Fibroblast of lung (primary cell): ENCODE measurements at regions not wholly inside any gene's neighbourhood (a gene's known extent, or its start where the extent isn't known, plus 50 kb on each side); places are given as distances from the start of the nearest gene placed in this dataset.

Source experiments
- DNase-seq, 2 donors: peaks; one replicate each; pipeline versions ENCODE4 v3.0.0 to v3.0.0-alpha.2; 2010; ENCODE audit warnings: low read depth in 2 of 2
- H2AFZ ChIP-seq: 2 replicates; pipeline ENCODE4 v1.5.1; 2012; ENCODE audit warnings: low read length, control low read depth, inconsistent platforms
- H3K27ac ChIP-seq: 2 replicates; pipeline ENCODE4 v1.5.1; 2011; ENCODE audit warnings: low read length, control low read depth; ENCODE audit not compliant: insufficient read depth
- H3K27me3 ChIP-seq: 2 replicates; pipeline ENCODE4 v1.5.1; 2011; ENCODE audit warnings: mild to moderate bottlenecking, low read length; ENCODE audit not compliant: control insufficient read depth, insufficient read depth
- H3K36me3 ChIP-seq: 2 replicates; pipeline ENCODE4 v1.5.1; 2011; ENCODE audit warnings: low read length; ENCODE audit not compliant: control insufficient read depth, insufficient read depth
- H3K4me1 ChIP-seq: 2 replicates; pipeline ENCODE4 v1.5.1; 2011; ENCODE audit warnings: low read length; ENCODE audit not compliant: control insufficient read depth, insufficient read depth; ENCODE audit errors: extremely low read depth
- H3K4me2 ChIP-seq: 2 replicates; pipeline ENCODE4 v1.5.1; 2011; ENCODE audit warnings: low read length, control low read depth; ENCODE audit not compliant: insufficient read depth; ENCODE audit errors: extremely low read depth
- H3K4me3 ChIP-seq, 4 experiments: fragments of 200-600 bp in 1 of 4; sonication (generic) in 1 of 4; replicated peaks in 1 of 4; 2 replicates each; pipeline ENCODE4 v1.5.1; 2011 to 2016; ENCODE audit warnings: low read length in 4 of 4, low read depth in 3 of 4, mild to moderate bottlenecking in 3 of 4, control low read depth in 2 of 4, inconsistent platforms in 1 of 4, mixed read lengths in 1 of 4; ENCODE audit not compliant: insufficient read depth in 1 of 4; ENCODE audit errors: control extremely low read depth in 1 of 4
- H3K79me2 ChIP-seq: 2 replicates; pipeline ENCODE4 v1.5.1; 2012; ENCODE audit warnings: mild to moderate bottlenecking, low read length, inconsistent platforms; ENCODE audit not compliant: control insufficient read depth, insufficient read depth
- H3K9ac ChIP-seq: 2 replicates; pipeline ENCODE4 v1.5.1; 2011; ENCODE audit warnings: mild to moderate bottlenecking, low read length, control low read depth; ENCODE audit not compliant: insufficient read depth
- H3K9me3 ChIP-seq: 2 replicates; pipeline ENCODE4 v1.5.1; 2012; ENCODE audit warnings: low read depth, low read length; ENCODE audit not compliant: control insufficient read depth, insufficient read depth
- H4K20me1 ChIP-seq: 2 replicates; pipeline ENCODE4 v1.5.1; 2011; ENCODE audit warnings: low read length; ENCODE audit not compliant: control insufficient read depth, insufficient read depth; ENCODE audit errors: extremely low read depth
- EZH2 ChIP-seq: IDR thresholded peaks from 2 replicates; pipeline ENCODE4 v1.5.1; 2012; ENCODE audit warnings: low read length, control low read depth, mild to moderate bottlenecking; ENCODE audit errors: missing control alignments
- TF ChIP-seq, protein P1 (sequence below), 2 donors: IDR thresholded peaks in 1 of 2; conservative IDR thresholded peaks in 1 of 2; 1 replicate in 1 of 2; 2 replicates in 1 of 2; pipeline ENCODE4 v1.5.1; 2011 to 2012; ENCODE audit warnings: low read length in 2 of 2, control low read depth in 1 of 2, inconsistent platforms in 1 of 2, low read depth in 1 of 2, mild to moderate bottlenecking in 1 of 2

DNA sequence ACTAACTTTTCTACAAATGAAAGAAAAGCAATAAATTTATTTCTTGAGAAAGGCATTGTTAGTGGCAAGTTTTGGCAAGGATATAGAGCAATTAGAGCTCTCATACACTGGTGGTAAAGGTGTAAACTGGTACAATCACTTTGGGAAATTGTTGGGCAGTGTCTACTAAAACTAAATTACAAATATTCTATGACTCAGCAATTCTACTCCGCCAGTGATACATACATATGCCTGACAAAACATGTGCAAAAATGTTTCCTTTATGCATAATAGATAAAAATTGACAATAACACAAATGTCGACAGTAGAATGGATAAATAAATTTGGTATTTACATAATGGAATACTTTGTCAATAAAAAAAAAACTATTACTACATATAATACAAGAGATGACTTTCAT lies 96.3 kb upstream of the SATB2 start:
- no peaks in the 10 kb centered on the region for H3K4me1 ChIP-seq
- H3K27me3 ChIP-seq: no peaks in the 10 kb centered on the region
- no peaks in the 10 kb centered on the region for H3K9me3 ChIP-seq
- H3K36me3 ChIP-seq: no peaks in the 10 kb centered on the region
- H3K27ac ChIP-seq: no peak overlapping the region
- no peak overlapping the region for H3K9ac ChIP-seq
- no peak overlapping the region for H3K4me3 ChIP-seq
- TF ChIP-seq, protein P1, sequence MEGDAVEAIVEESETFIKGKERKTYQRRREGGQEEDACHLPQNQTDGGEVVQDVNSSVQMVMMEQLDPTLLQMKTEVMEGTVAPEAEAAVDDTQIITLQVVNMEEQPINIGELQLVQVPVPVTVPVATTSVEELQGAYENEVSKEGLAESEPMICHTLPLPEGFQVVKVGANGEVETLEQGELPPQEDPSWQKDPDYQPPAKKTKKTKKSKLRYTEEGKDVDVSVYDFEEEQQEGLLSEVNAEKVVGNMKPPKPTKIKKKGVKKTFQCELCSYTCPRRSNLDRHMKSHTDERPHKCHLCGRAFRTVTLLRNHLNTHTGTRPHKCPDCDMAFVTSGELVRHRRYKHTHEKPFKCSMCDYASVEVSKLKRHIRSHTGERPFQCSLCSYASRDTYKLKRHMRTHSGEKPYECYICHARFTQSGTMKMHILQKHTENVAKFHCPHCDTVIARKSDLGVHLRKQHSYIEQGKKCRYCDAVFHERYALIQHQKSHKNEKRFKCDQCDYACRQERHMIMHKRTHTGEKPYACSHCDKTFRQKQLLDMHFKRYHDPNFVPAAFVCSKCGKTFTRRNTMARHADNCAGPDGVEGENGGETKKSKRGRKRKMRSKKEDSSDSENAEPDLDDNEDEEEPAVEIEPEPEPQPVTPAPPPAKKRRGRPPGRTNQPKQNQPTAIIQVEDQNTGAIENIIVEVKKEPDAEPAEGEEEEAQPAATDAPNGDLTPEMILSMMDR (conservative IDR thresholded peaks at IDR 0.05 in 1 of 2, IDR thresholded peaks at IDR 0.05 in 1 of 2; ENCODE audit: low read depth in 1 of 2, low read length in 2 of 2): no peak
- no peak for TF ChIP-seq EZH2
- no peaks in the 10 kb centered on the region for H4K20me1 ChIP-seq
- H3K79me2 ChIP-seq: no peaks in the 10 kb centered on the region
- DNase-seq: no peak
- H3K4me2 ChIP-seq: no peak overlapping the region
- no peak overlapping the region for H2AFZ ChIP-seq

DNA sequence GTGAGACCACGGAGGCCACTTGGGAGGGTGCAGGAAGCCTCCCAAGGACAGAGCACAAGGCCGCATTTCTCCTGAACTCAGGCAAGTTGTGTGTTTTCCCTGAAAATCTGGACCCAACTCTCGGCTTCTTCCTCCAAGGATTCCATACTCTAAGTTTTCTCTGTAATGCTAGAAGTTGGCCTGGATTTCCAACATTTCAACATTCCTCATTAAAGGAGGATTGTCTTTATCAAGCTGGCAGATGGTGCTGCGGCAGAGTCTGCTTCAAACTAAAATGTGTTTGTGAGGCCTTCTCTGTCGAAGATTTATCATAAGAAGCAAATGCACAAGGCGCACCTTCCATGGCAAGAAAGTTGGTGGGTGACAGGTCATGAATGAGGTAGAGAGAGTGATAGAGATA lies 94.4 kb upstream of the SATB2 start:
- no peak overlapping the region for H3K9ac ChIP-seq
- no peaks in the 10 kb centered on the region for H3K36me3 ChIP-seq
- no peak overlapping the region for H3K4me2 ChIP-seq
- TF ChIP-seq EZH2: no peak
- TF ChIP-seq, protein P1 (conservative IDR thresholded peaks at IDR 0.05 in 1 of 2, IDR thresholded peaks at IDR 0.05 in 1 of 2; ENCODE audit: low read depth in 1 of 2, low read length in 2 of 2): no peak
- no peaks in the 10 kb centered on the region for H3K79me2 ChIP-seq
- no peaks in the 10 kb centered on the region for H3K9me3 ChIP-seq
- no peak overlapping the region for H3K4me3 ChIP-seq
- no peaks in the 10 kb centered on the region for H3K4me1 ChIP-seq
- no peak overlapping the region for H2AFZ ChIP-seq
- H3K27me3 ChIP-seq: no peaks in the 10 kb centered on the region
- H3K27ac ChIP-seq: no peak overlapping the region
- no peak for DNase-seq
- no peaks in the 10 kb centered on the region for H4K20me1 ChIP-seq

DNA sequence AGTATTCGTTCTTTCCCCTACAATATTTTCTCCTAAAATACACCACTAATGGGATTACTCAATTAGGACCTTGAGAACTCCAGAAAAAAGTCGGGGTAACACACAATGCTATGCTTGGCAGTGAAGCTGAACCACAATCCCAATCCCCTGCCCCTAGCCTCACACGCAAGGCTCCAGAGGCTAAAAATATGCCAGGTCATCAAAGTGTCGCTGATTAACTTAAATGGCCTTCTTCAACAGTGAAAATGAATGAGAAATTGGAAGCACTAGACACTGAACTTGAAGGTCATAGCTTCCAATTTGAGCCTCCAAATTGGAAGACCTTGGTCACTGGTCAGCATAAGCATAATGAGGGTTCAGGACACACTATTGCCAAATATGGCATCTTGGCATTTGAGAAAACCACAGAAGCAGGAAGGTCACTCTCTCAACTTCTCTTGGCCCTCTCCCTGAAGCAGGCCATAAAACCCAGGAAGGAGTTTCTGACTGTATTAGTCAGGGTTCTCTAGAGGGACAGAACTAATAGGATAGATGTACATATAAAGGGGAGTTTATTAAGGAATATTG lies 86.0 kb upstream of the SATB2 start:
- Histone ChIP-seq H3K36me3 (no peaks in the 10 kb centered on the region), H3K27ac (no peak overlapping the region), H3K9me3 (no peaks in the 10 kb centered on the region), H3K9ac (no peak overlapping the region), H3K4me3 (no peak overlapping the region), H3K4me1 (no peaks in the 10 kb centered on the region), H3K79me2 (no peaks in the 10 kb centered on the region), H3K27me3 (no peaks in the 10 kb centered on the region), H3K4me2 (no peak overlapping the region), H4K20me1 (no peaks in the 10 kb centered on the region), H2AFZ (no peak overlapping the region)
- no peak for DNase-seq
- TF ChIP-seq, protein P1 (conservative IDR thresholded peaks at IDR 0.05 in 1 of 2, IDR thresholded peaks at IDR 0.05 in 1 of 2; ENCODE audit: low read depth in 1 of 2, low read length in 2 of 2): no peak
- TF ChIP-seq EZH2: no peak
